ENCODE measurements at regions not wholly inside any gene's neighbourhood (a gene's known extent, or its start where the extent isn't known, plus 50 kb on each side); places are given as distances from the start of the nearest gene placed in this dataset.

DNA sequence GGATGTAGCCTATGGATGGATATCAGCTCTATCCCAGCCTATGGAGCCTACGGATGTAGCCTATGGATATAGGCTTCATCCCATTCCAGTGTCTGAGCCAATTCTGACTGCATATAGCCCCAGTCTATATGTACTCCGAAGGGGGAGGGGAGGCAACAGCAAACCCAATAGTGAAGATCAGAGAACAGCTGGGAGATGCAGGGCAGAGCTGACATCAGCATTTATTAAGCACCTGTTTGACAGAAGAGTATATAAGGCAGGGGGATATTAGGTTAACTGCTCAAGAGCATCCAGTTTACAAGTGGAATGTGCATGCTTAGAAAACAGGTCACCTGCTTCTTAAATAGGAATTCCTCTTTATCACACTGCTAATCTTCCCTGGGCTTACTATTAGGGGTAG, 85.2 kb downstream of the TNFAIP3 start:
- TF ChIP-seq, protein P1, sequence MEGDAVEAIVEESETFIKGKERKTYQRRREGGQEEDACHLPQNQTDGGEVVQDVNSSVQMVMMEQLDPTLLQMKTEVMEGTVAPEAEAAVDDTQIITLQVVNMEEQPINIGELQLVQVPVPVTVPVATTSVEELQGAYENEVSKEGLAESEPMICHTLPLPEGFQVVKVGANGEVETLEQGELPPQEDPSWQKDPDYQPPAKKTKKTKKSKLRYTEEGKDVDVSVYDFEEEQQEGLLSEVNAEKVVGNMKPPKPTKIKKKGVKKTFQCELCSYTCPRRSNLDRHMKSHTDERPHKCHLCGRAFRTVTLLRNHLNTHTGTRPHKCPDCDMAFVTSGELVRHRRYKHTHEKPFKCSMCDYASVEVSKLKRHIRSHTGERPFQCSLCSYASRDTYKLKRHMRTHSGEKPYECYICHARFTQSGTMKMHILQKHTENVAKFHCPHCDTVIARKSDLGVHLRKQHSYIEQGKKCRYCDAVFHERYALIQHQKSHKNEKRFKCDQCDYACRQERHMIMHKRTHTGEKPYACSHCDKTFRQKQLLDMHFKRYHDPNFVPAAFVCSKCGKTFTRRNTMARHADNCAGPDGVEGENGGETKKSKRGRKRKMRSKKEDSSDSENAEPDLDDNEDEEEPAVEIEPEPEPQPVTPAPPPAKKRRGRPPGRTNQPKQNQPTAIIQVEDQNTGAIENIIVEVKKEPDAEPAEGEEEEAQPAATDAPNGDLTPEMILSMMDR (conservative IDR thresholded peaks at IDR 0.05 in 1 of 2, IDR thresholded peaks at IDR 0.05 in 1 of 2; ENCODE audit: extremely low read depth in 1 of 2, insufficient read depth in 1 of 2, low read depth in 1 of 2, low read length in 2 of 2), result no peak
- TF ChIP-seq EZH2 (IDR thresholded peaks at IDR 0.05; ENCODE audit: borderline replicate concordance, low read length), result no peak
